K562 (cell line): ENCODE measurements at regions not wholly inside any gene's neighbourhood (a gene's known extent, or its start where the extent isn't known, plus 50 kb on each side); places are given as distances from the start of the nearest gene placed in this dataset.

Experiments used
- ATAC-seq: fragments of 200-7000 bp; cut with Tn5 transposase; 3 replicates; pipeline ENCODE4 v1.9.1; 2020; ENCODE audit warnings: moderate library complexity
- BruUV-seq: library from RNA; stranded (reverse); fragments of 400-500 nt; replicated peaks from 2 replicates; lab custom pipeline; 2021; lab: Mats Ljungman, UMichigan
- CTCF ChIA-PET: fragments of 300-600 bp; formaldehyde crosslinking; extraction: SDS; loops from one replicate; lab custom pipeline; 2021; ENCODE audit warnings: low intra/inter-chr PET ratio; lab: Yijun Ruan, JAX
- POLR2A ChIA-PET: fragments of 300-600, 350-650 bp; sonication (Branson Sonifier 250); formaldehyde crosslinking; extraction: SDS; loops from one replicate; lab custom pipeline; 2021; ENCODE audit warnings: antibody characterized with exemption, inconsistent platforms; lab: Yijun Ruan, JAX
- DNase-seq, 4 experiments: peaks; one replicate each; pipeline versions ENCODE4 v3.0.0 to v3.0.0-alpha.2; 2011 to 2018; ENCODE audit warnings: low spot score in 3 of 4, mixed read lengths in 3 of 4; ENCODE audit errors: extremely low read depth in 1 of 4
- FAIRE-seq: peaks from 2 replicates; lab custom pipeline; 2011; peaks lifted over from hg19 to GRCh38; lab: Jason Lieb, UNC
- H2AFZ ChIP-seq: 2 replicates; pipeline ENCODE4 v1.6.0; 2011; ENCODE audit warnings: low read depth, low read length, control low read depth, inconsistent platforms
- H3K27ac ChIP-seq: fragments of 200-600 bp; 3 replicates; pipeline ENCODE4 v1.8.0; 2011; ENCODE audit warnings: low read depth, mild to moderate bottlenecking, control low read depth, inconsistent platforms, low read length, moderate library complexity, mixed read lengths; ENCODE audit errors: extremely low read depth
- H3K27me3 ChIP-seq, 2 experiments: fragments of 300-600 bp in 1 of 2; 2 replicates in 1 of 2; 3 replicates in 1 of 2; pipeline versions ENCODE4 v1.6.0 to v1.8.0; 2011; ENCODE audit warnings: inconsistent platforms in 2 of 2, low read length in 2 of 2, mild to moderate bottlenecking in 1 of 2, mixed read lengths in 1 of 2, moderate library complexity in 1 of 2; ENCODE audit not compliant: control insufficient read depth in 2 of 2, insufficient read depth in 2 of 2
- H3K36me3 ChIP-seq: fragments of 300-600 bp; 3 replicates; pipeline ENCODE4 v1.8.0; 2011; ENCODE audit warnings: mild to moderate bottlenecking, low read length, inconsistent platforms; ENCODE audit not compliant: control insufficient read depth, insufficient read depth
- H3K4me1 ChIP-seq, 2 experiments: fragments of 200-600 bp in 1 of 2; replicated peaks in 1 of 2; 2 replicates in 1 of 2; 3 replicates in 1 of 2; pipeline versions ENCODE4 v1.5.1 to v1.8.0; 2011; ENCODE audit warnings: inconsistent platforms in 2 of 2, low read length in 2 of 2, mild to moderate bottlenecking in 1 of 2, mixed read lengths in 1 of 2, moderate library complexity in 1 of 2; ENCODE audit not compliant: control insufficient read depth in 2 of 2, insufficient read depth in 2 of 2
- H3K4me2 ChIP-seq: 2 replicates; pipeline ENCODE4 v1.6.1; 2011; ENCODE audit warnings: low read length, control low read depth, inconsistent platforms, mixed read lengths; ENCODE audit not compliant: insufficient read depth
- H3K4me3 ChIP-seq: fragments of 200-600 bp; sonication (generic), shearing (Covaris generic); 2 replicates; pipeline ENCODE4 v1.5.1; 2016; ENCODE audit warnings: control low read depth, inconsistent platforms
- H3K79me2 ChIP-seq: fragments of 200-600 bp; 3 replicates; pipeline ENCODE4 v1.8.0; 2011; ENCODE audit warnings: low read length, inconsistent platforms; ENCODE audit not compliant: control insufficient read depth, insufficient read depth
- H3K9ac ChIP-seq, 2 experiments: 2 replicates each; pipeline versions ENCODE4 v1.6.0 to v1.6.1; 2011; ENCODE audit warnings: low read depth in 2 of 2, low read length in 2 of 2, control low read depth in 1 of 2, inconsistent platforms in 1 of 2, mild to moderate bottlenecking in 1 of 2, mixed read lengths in 1 of 2; ENCODE audit not compliant: insufficient read depth in 1 of 2
- H3K9me1 ChIP-seq: one replicate; pipeline ENCODE4 v1.6.0; 2011; ENCODE audit warnings: inconsistent platforms, mild to moderate bottlenecking, low read length, moderate library complexity; ENCODE audit not compliant: control insufficient read depth, insufficient read depth
- H3K9me3 ChIP-seq: replicated peaks from 2 replicates; pipeline ENCODE4 v1.5.1; 2011; ENCODE audit warnings: low read depth, low read length, inconsistent platforms; ENCODE audit not compliant: control insufficient read depth, insufficient read depth
- H4K20me1 ChIP-seq: replicated peaks from 2 replicates; pipeline ENCODE4 v1.6.1; 2011; ENCODE audit warnings: low read length, inconsistent platforms, mixed read lengths; ENCODE audit not compliant: control insufficient read depth, insufficient read depth
- BRD9 ChIP-seq: fragments of 450-650 bp; IDR thresholded peaks from 2 replicates; pipeline ENCODE4 v1.6.1; 2018; ENCODE audit warnings: low read depth; ENCODE audit not compliant: partially characterized antibody
- FOS ChIP-seq: IDR thresholded peaks from 3 replicates; pipeline ENCODE4 v1.6.1; 2011; ENCODE audit not compliant: insufficient read length; ENCODE audit errors: extremely low read depth
- FOXJ2 ChIP-seq: fragments of 200-800 bp; sonication (Bioruptor generic); IDR thresholded peaks from 2 replicates; pipeline ENCODE4 v1.6.1; 2016; ENCODE audit warnings: missing genetic modification characterization, missing compliant biosample characterization
- LCOR ChIP-seq: sonication (generic); formaldehyde crosslinking; IDR thresholded peaks from 2 replicates; pipeline ENCODE4 v1.8.0; 2022; ENCODE audit warnings: mild to moderate bottlenecking, missing genetic modification reagents
- MAZ ChIP-seq, 2 experiments: fragments of 450-650 bp in 1 of 2; sonication (generic) in 1 of 2; formaldehyde crosslinking; IDR thresholded peaks in 1 of 2; conservative IDR thresholded peaks in 1 of 2; 2 replicates each; pipeline versions ENCODE4 v1.4.0 to v1.5.0; 2020; ENCODE audit warnings: mild to moderate bottlenecking in 1 of 2, missing genetic modification reagents in 1 of 2
- SMAD3 ChIP-seq: fragments of 450-650 bp; formaldehyde crosslinking; conservative IDR thresholded peaks from 2 replicates; pipeline ENCODE4 v1.4.0; 2020; ENCODE audit warnings: mild to moderate bottlenecking
- TAF1 ChIP-seq: IDR thresholded peaks from 2 replicates; pipeline ENCODE4 v1.6.1; 2011; ENCODE audit warnings: mild to moderate bottlenecking, low read length, moderate library complexity; ENCODE audit not compliant: insufficient read depth, control insufficient read depth, severe bottlenecking; ENCODE audit errors: extremely low read depth
- TBP ChIP-seq: optimal IDR thresholded peaks from 2 replicates; pipeline ENCODE3; 2011; ENCODE audit warnings: low read depth, low read length, improper control_type of control experiment
- ZBTB7A ChIP-seq: IDR thresholded peaks from 2 replicates; pipeline ENCODE4 v1.6.1; 2011; ENCODE audit warnings: low read depth, mild to moderate bottlenecking, low read length, moderate library complexity, borderline replicate concordance; ENCODE audit not compliant: control insufficient read depth
- ZKSCAN3 ChIP-seq: fragments of 250-450 bp; sonication (Bioruptor Pico); IDR thresholded peaks from 2 replicates; pipeline ENCODE4 v1.4.0; 2020
- ZNF785 ChIP-seq: fragments of 250-450 bp; sonication (Bioruptor Pico); IDR thresholded peaks from 2 replicates; pipeline ENCODE4 v1.4.0; 2020; ENCODE audit warnings: mild to moderate bottlenecking
- WGBS: fragments of 100-300 bp; shearing (Covaris generic); methylation state at CpG from one replicate; pipeline ENCODE4 v1.1.6; 2016; ENCODE audit warnings: low coverage, mixed read lengths; ENCODE audit not compliant: insufficient coverage; ENCODE audit errors: missing lambda C conversion rate; 5-methylcytosine and 5-hydroxymethylcytosine counted together
- in situ Hi-C: fragments of 300-500 bp; cut with MboI; formaldehyde crosslinking; loops from 4 replicates; pipeline ENCODE4 v1.15.0; 2018; ENCODE audit warnings: inconsistent platforms, mixed read lengths
- intact Hi-C: fragments of 100-400 bp; cut with micrococcal nuclease; formaldehyde crosslinking; loops from 2 replicates; pipeline ENCODE4 v1.14.2; 2022
- TF ChIP-seq, protein P1 (sequence below): fragments of 250-450 bp; sonication (Bioruptor Pico); IDR thresholded peaks from 2 replicates; pipeline ENCODE4 v1.4.0; 2020
- TF ChIP-seq, protein P2 (sequence below), 2 experiments: IDR thresholded peaks in 1 of 2; conservative IDR thresholded peaks in 1 of 2; 2 replicates each; pipeline ENCODE4 v1.6.1; 2016; ENCODE audit warnings: low read depth in 2 of 2, mild to moderate bottlenecking in 1 of 2, missing compliant biosample characterization in 1 of 2, missing genetic modification characterization in 1 of 2, moderate library complexity in 1 of 2
- TF ChIP-seq, protein P3 (sequence below): fragments of 200-800 bp; sonication (Bioruptor generic); IDR thresholded peaks from 2 replicates; pipeline ENCODE4 v1.6.1; 2016; ENCODE audit warnings: missing genetic modification characterization, missing compliant biosample characterization

DNA sequence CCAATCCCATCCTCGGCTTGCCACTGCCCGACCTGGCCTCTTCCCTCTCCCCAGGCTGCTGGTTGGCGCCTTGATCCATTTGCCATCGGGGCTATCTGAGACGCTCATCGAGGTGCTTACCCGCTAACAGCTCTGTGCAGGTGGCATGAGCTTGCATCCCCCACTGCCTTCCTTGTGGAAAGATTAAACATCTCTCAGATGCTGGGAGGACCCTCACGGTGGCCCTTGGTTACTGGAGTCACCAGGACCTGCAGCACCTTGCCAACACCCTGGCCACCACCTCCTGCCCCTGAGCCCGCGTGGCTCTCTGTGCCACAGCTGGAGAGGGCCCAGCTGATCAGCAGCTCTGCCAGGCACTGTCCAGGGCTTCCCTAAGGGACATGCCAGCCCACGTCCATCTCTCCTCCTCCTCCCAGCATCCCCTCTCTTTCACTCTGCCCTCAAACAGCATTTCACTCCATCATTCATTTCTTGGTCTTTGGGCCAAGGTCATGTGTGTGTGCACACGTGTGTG, 249.6 kb downstream of the RBFOX3 start:
- Histone ChIP-seq H3K9me1 (no peaks in the 10 kb centered on the region), H3K27ac (no peak overlapping the region), H2AFZ (no peak overlapping the region), H3K36me3 (no peaks in the 10 kb centered on the region), H3K79me2 (no peaks in the 10 kb centered on the region), H3K9ac (no peak overlapping the region), H4K20me1 (peaks cover 13% of the 10 kb centered on the region; the same call in 1 of the 2 replicates), H3K4me1 (no peaks in the 10 kb centered on the region), H3K4me3 (no peak overlapping the region), H3K27me3 (peaks cover 7 to 58% of the 10 kb centered on the region in 2 experiments; a peak in 4 of 5 replicates), H3K4me2 (no peak overlapping the region), H3K9me3 (no peaks in the 10 kb centered on the region)
- intact Hi-C loops = no loop called here
- in situ Hi-C loops = no loop called here
- FAIRE-seq (no peak), ATAC-seq (no peak), DNase-seq (no peak)
- BruUV-seq = no TSS peak
- ChIA-PET POLR2A (no interaction called here), CTCF (no interaction called here)
- under 1% methylated on average over 12 of the region's 12 CpGs for WGBS
- no peak for TF ChIP-seq FOXJ2
- no peak for TF ChIP-seq MAZ (CRISPR knock-in tag; conservative IDR thresholded peaks at IDR 0.05 in 1 of 2, IDR thresholded peaks at IDR 0.05 in 1 of 2)
- TF ChIP-seq, protein P1, sequence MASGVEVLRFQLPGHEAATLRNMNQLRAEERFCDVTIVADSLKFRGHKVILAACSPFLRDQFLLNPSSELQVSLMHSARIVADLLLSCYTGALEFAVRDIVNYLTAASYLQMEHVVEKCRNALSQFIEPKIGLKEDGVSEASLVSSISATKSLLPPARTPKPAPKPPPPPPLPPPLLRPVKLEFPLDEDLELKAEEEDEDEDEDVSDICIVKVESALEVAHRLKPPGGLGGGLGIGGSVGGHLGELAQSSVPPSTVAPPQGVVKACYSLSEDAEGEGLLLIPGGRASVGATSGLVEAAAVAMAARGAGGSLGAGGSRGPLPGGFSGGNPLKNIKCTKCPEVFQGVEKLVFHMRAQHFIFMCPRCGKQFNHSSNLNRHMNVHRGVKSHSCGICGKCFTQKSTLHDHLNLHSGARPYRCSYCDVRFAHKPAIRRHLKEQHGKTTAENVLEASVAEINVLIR (CRISPR knock-in tag) = no peak
- TF ChIP-seq SMAD3 (CRISPR knock-in tag) = no peak
- no peak for TF ChIP-seq ZBTB7A
- TF ChIP-seq, protein P2, sequence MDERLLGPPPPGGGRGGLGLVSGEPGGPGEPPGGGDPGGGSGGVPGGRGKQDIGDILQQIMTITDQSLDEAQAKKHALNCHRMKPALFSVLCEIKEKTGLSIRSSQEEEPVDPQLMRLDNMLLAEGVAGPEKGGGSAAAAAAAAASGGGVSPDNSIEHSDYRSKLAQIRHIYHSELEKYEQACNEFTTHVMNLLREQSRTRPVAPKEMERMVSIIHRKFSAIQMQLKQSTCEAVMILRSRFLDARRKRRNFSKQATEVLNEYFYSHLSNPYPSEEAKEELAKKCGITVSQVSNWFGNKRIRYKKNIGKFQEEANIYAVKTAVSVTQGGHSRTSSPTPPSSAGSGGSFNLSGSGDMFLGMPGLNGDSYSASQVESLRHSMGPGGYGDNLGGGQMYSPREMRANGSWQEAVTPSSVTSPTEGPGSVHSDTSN (CRISPR knock-in tag; IDR thresholded peaks at IDR 0.05; ENCODE audit: low read depth) = no peak
- TF ChIP-seq, protein P2 (tag; conservative IDR thresholded peaks at IDR 0.05; ENCODE audit: low read depth) = no peak
- TF ChIP-seq ZKSCAN3 (CRISPR knock-in tag) = no peak
- no peak for TF ChIP-seq FOS
- TF ChIP-seq BRD9 = no peak
- TF ChIP-seq ZNF785 (CRISPR knock-in tag) = no peak
- no peak for TF ChIP-seq TAF1
- TF ChIP-seq, protein P3, sequence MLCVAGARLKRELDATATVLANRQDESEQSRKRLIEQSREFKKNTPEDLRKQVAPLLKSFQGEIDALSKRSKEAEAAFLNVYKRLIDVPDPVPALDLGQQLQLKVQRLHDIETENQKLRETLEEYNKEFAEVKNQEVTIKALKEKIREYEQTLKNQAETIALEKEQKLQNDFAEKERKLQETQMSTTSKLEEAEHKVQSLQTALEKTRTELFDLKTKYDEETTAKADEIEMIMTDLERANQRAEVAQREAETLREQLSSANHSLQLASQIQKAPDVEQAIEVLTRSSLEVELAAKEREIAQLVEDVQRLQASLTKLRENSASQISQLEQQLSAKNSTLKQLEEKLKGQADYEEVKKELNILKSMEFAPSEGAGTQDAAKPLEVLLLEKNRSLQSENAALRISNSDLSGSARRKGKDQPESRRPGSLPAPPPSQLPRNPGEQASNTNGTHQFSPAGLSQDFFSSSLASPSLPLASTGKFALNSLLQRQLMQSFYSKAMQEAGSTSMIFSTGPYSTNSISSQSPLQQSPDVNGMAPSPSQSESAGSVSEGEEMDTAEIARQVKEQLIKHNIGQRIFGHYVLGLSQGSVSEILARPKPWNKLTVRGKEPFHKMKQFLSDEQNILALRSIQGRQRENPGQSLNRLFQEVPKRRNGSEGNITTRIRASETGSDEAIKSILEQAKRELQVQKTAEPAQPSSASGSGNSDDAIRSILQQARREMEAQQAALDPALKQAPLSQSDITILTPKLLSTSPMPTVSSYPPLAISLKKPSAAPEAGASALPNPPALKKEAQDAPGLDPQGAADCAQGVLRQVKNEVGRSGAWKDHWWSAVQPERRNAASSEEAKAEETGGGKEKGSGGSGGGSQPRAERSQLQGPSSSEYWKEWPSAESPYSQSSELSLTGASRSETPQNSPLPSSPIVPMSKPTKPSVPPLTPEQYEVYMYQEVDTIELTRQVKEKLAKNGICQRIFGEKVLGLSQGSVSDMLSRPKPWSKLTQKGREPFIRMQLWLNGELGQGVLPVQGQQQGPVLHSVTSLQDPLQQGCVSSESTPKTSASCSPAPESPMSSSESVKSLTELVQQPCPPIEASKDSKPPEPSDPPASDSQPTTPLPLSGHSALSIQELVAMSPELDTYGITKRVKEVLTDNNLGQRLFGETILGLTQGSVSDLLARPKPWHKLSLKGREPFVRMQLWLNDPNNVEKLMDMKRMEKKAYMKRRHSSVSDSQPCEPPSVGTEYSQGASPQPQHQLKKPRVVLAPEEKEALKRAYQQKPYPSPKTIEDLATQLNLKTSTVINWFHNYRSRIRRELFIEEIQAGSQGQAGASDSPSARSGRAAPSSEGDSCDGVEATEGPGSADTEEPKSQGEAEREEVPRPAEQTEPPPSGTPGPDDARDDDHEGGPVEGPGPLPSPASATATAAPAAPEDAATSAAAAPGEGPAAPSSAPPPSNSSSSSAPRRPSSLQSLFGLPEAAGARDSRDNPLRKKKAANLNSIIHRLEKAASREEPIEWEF = no peak
- TF ChIP-seq LCOR = no peak
- TF ChIP-seq TBP = no peak
